ENCODE measurements at regions not wholly inside any gene's neighbourhood (a gene's known extent, or its start where the extent isn't known, plus 50 kb on each side); places are given as distances from the start of the nearest gene placed in this dataset.

DNA sequence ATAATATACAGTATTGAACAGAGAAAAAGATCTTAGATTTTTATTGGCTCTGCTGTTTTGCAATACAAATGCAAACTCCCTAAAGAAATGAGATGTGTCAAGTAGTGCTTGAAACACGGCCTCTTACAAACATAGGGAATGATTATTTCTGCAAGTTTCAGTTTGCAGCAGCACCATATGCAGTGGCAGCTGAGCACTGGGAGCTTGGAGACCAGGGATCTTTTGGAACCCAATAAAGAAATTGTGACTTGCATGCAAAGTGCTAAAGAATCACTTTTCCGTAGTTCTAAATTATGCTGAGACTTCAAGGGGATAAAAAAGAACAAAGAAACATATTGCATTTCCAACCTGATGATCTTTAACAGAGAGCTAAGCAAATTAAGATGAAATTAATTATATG lies 674.6 kb upstream of the ZNF608 start:
- Mint-ChIP-seq H3K9me3 (no peaks in the 10 kb centered on the region), H3K4me3 (no peak overlapping the region), H3K4me1 (ENCODE audit: low read depth) (no peaks in the 10 kb centered on the region), H3K27me3 (ENCODE audit: insufficient read depth) (peaks cover 10% of the 10 kb centered on the region), H3K27ac (no peak overlapping the region), H3K36me3 (ENCODE audit: low read depth) (no peaks in the 10 kb centered on the region)
- TF ChIP-seq, protein P1, sequence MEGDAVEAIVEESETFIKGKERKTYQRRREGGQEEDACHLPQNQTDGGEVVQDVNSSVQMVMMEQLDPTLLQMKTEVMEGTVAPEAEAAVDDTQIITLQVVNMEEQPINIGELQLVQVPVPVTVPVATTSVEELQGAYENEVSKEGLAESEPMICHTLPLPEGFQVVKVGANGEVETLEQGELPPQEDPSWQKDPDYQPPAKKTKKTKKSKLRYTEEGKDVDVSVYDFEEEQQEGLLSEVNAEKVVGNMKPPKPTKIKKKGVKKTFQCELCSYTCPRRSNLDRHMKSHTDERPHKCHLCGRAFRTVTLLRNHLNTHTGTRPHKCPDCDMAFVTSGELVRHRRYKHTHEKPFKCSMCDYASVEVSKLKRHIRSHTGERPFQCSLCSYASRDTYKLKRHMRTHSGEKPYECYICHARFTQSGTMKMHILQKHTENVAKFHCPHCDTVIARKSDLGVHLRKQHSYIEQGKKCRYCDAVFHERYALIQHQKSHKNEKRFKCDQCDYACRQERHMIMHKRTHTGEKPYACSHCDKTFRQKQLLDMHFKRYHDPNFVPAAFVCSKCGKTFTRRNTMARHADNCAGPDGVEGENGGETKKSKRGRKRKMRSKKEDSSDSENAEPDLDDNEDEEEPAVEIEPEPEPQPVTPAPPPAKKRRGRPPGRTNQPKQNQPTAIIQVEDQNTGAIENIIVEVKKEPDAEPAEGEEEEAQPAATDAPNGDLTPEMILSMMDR (IDR thresholded peaks at IDR 0.05): no peak
- DNase-seq: no peak

DNA sequence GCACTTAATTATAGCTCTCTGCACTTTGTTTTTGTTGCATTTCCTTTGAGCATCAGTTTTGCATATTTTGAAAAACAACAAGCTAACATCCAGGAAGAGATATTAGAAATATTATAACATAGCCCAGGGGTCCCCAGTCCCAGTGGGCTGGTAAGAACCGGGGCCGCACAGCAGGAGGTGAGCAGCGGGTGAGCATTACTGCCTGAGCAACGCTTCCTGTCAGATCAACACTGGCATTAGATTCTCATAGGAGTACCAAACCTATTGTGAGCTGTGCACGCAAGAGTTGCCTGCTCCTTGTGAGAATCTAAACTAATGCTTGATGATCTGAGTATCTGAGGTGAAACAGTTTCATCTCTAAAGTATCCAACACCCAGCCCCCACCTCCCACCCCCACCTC lies 675.9 kb upstream of the ZNF608 start:
- H3K9me3 Mint-ChIP-seq: no peaks in the 10 kb centered on the region
- TF ChIP-seq, protein P1 (IDR thresholded peaks at IDR 0.05): no peak
- H3K27ac Mint-ChIP-seq: no peak overlapping the region
- peaks cover 6% of the 10 kb centered on the region for H3K27me3 Mint-ChIP-seq (ENCODE audit: insufficient read depth)
- H3K4me1 Mint-ChIP-seq (ENCODE audit: low read depth): no peaks in the 10 kb centered on the region
- DNase-seq: no peak
- no peak overlapping the region for H3K4me3 Mint-ChIP-seq
- no peaks in the 10 kb centered on the region for H3K36me3 Mint-ChIP-seq (ENCODE audit: low read depth)

DNA sequence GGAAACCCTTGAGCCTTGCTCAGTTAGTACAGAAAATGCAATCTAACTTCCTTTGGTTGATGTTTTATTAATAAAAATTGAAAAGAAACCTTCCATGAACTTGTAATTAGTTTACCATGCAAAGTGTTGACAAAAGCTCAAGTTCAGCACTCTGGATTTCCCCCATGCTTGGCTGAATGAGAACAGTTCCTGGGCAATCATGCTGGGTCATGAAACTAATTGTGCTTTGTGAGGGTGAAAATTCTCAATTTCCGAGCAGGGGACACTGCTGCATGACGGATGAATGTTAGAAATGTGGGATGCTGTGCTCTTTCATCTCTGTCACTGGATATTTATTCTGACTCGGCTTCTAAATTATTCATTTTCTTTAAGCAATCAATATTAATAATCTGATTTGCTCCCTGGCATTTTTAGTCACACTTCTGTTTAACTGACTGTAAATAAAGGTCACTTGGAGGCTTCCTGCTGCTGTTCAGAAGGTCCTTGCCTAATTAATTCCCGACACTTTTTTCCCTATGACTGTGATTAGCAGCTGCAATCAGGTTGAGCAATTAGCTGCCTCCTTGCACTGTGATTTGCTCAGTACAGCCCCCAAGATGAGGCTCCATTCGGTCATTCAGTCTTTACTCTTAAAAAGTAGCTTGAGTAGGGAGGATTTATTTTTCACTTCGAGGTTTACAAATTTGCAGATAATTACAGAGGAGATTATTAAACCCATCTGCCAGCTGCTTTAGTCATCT lies 678.1 kb upstream of the ZNF608 start:
- Mint-ChIP-seq H3K36me3 (ENCODE audit: low read depth) (no peaks in the 10 kb centered on the region), H3K4me3 (no peak overlapping the region), H3K9me3 (peaks cover 7% of the 10 kb centered on the region; the same call in 1 of the 2 replicates), H3K4me1 (ENCODE audit: low read depth) (no peaks in the 10 kb centered on the region), H3K27ac (no peak overlapping the region), H3K27me3 (ENCODE audit: insufficient read depth) (peaks cover 6% of the 10 kb centered on the region)
- TF ChIP-seq, protein P1 (IDR thresholded peaks at IDR 0.05): no peak
- DNase-seq: no peak

DNA sequence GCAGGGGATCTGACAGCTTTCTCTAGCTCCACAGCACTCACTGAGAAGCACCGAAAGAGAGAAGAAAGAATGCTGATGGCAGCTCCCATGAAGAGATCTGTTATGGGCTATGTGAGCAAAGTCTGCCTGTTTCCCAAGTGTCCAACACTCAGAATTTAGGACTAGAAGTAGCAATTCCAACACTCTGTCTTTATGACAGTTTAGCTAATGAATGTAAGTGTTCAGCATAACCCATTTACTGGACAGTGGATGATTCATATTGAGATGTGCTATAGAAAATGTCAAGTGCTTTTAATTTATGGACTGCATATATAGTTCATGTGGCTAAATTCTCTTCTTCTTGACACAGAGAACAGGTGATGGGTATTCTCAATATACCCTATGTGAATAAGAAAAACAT lies 683.1 kb upstream of the ZNF608 start:
- Mint-ChIP-seq H3K4me3 (no peak overlapping the region), H3K9me3 (peaks cover 7% of the 10 kb centered on the region; the same call in 1 of the 2 replicates), H3K27me3 (ENCODE audit: insufficient read depth) (0 out of 2 replicates have a peak, but pooled peaks cover 1% of the 10 kb centered on the region), H3K36me3 (ENCODE audit: low read depth) (no peaks in the 10 kb centered on the region), H3K27ac (no peak overlapping the region), H3K4me1 (ENCODE audit: low read depth) (no peaks in the 10 kb centered on the region)
- DNase-seq: no peak
- TF ChIP-seq, protein P1 (IDR thresholded peaks at IDR 0.05): no peak

DNA sequence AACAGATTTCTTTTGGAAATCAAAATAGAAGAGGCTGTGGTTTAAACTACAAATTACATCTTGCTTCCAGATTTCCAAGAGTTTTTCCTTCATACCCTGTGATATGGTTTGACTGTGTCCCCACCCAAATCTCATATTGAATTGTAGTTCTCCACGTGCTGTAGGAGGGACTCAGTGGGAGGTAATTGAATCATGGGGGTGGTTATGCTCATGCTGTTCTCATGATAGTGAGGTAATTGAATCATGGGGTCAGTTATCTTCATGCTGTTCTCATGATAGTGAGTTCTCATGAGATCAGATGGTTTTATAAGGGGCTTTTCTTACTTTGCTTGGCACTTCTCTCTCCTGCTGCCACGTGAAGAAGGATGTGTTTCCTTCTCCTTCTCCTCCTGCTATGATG lies 687.0 kb upstream of the ZNF608 start:
- Mint-ChIP-seq H3K27ac (no peak overlapping the region), H3K27me3 (ENCODE audit: insufficient read depth) (no peaks in the 10 kb centered on the region), H3K36me3 (ENCODE audit: low read depth) (no peaks in the 10 kb centered on the region), H3K4me1 (ENCODE audit: low read depth) (no peaks in the 10 kb centered on the region), H3K4me3 (no peak overlapping the region), H3K9me3 (no peaks in the 10 kb centered on the region)
- TF ChIP-seq, protein P1 (IDR thresholded peaks at IDR 0.05): no peak
- DNase-seq: no peak

All from HFFc6 (cell line).